PC-3 (cell line): ENCODE measurements at regions not wholly inside any gene's neighbourhood (a gene's known extent, or its start where the extent isn't known, plus 50 kb on each side); places are given as distances from the start of the nearest gene placed in this dataset.

ENCODE experiments used
- EZH2 ChIP-seq: fragments of 300-600 bp; sonication (generic); IDR thresholded peaks from one replicate; pipeline ENCODE4 v1.6.1; 2017; ENCODE audit warnings: antibody characterized with exemption, mild to moderate bottlenecking, low read length; ENCODE audit not compliant: unreplicated experiment
- TF ChIP-seq, protein P1 (sequence below): fragments of 300-600 bp; sonication (generic); conservative IDR thresholded peaks from 2 replicates; pipeline ENCODE4 v1.5.1; 2017; ENCODE audit warnings: antibody characterized with exemption, low read depth, mild to moderate bottlenecking, low read length

DNA sequence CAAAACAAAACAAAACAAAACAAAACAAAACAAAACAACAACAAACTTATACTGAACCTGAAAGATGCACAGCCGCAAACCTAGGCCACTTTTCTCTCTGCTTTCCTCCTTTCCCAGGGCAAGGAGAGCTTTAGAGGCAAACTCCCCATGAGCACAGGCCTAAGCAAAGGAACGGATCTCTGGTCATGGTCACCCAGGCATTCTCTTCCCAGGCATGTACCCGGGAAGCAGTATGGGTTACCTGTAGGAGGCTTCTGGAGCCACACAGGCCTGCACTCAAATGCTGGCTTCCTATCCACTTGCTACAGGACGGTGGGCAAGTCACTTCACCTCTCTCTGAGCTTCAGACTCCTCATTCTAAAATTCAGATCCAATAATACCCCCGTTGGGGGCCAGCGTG lies 171.8 kb downstream of the SMAD6 start:
- no peak for TF ChIP-seq EZH2
- TF ChIP-seq, protein P1, sequence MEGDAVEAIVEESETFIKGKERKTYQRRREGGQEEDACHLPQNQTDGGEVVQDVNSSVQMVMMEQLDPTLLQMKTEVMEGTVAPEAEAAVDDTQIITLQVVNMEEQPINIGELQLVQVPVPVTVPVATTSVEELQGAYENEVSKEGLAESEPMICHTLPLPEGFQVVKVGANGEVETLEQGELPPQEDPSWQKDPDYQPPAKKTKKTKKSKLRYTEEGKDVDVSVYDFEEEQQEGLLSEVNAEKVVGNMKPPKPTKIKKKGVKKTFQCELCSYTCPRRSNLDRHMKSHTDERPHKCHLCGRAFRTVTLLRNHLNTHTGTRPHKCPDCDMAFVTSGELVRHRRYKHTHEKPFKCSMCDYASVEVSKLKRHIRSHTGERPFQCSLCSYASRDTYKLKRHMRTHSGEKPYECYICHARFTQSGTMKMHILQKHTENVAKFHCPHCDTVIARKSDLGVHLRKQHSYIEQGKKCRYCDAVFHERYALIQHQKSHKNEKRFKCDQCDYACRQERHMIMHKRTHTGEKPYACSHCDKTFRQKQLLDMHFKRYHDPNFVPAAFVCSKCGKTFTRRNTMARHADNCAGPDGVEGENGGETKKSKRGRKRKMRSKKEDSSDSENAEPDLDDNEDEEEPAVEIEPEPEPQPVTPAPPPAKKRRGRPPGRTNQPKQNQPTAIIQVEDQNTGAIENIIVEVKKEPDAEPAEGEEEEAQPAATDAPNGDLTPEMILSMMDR = no peak
